Tibial nerve (tissue), 3 donors: ENCODE measurements at regions not wholly inside any gene's neighbourhood (a gene's known extent, or its start where the extent isn't known, plus 50 kb on each side); places are given as distances from the start of the nearest gene placed in this dataset.

Experiments used
- CTCF ChIP-seq, 5 experiments: fragments of 200-600 bp in 3 of 5; fragments of 450-650 bp in 2 of 5; sonication (generic) in 3 of 5; IDR thresholded peaks; one replicate each; pipeline ENCODE4 v1.5.1; 2016 to 2019; ENCODE audit warnings: antibody characterized with exemption in 5 of 5, mild to moderate bottlenecking in 3 of 5, moderate library complexity in 2 of 5
- POLR2A ChIP-seq, 2 donors: fragments of 450-650 bp; IDR thresholded peaks; one replicate each; pipeline ENCODE4 v1.6.1; 2017; ENCODE audit warnings: antibody characterized with exemption in 2 of 2, mild to moderate bottlenecking in 2 of 2, moderate library complexity in 2 of 2

GRCh38 chr10:2137549-2138174 is 400.3 kb upstream of the ADARB2 start:
- TF ChIP-seq CTCF (IDR thresholded peaks at IDR 0.05): no peak
- TF ChIP-seq POLR2A (IDR thresholded peaks at IDR 0.05): no peak
